ENCODE measurements at regions not wholly inside any gene's neighbourhood (a gene's known extent, or its start where the extent isn't known, plus 50 kb on each side); places are given as distances from the start of the nearest gene placed in this dataset.

DNA sequence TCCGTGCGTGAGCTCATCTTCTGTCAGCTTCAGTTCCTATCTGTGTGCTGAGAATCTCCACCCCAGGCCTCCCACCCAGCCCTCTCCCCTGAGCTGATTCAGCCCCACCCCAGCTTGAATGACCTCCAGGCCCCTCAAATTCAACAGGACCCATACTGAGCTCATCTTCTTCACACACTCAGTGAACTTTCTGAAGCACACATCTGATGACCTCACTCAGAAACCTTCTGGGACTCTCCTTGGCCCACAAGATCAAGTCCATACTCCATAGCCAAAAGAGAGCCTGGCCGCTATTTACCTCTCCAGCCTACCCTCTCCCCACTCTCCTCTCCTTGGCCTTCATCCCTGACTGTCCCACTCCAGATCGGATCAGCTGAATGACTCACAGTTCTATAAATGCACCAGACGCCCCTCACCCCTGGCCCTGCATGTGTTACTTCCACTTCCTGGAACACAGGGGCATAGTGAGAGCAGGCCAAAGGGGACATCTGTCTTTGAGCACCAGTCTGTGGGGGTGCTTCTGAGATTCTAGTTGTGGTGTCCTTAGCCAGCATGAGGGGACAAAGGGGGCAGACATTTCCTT is 62.5 kb downstream of the PJA1 start:
- TF ChIP-seq, protein P1, sequence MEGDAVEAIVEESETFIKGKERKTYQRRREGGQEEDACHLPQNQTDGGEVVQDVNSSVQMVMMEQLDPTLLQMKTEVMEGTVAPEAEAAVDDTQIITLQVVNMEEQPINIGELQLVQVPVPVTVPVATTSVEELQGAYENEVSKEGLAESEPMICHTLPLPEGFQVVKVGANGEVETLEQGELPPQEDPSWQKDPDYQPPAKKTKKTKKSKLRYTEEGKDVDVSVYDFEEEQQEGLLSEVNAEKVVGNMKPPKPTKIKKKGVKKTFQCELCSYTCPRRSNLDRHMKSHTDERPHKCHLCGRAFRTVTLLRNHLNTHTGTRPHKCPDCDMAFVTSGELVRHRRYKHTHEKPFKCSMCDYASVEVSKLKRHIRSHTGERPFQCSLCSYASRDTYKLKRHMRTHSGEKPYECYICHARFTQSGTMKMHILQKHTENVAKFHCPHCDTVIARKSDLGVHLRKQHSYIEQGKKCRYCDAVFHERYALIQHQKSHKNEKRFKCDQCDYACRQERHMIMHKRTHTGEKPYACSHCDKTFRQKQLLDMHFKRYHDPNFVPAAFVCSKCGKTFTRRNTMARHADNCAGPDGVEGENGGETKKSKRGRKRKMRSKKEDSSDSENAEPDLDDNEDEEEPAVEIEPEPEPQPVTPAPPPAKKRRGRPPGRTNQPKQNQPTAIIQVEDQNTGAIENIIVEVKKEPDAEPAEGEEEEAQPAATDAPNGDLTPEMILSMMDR (IDR thresholded peaks at IDR 0.05; ENCODE audit: extremely low read depth, missing control alignments) = no peak

DNA sequence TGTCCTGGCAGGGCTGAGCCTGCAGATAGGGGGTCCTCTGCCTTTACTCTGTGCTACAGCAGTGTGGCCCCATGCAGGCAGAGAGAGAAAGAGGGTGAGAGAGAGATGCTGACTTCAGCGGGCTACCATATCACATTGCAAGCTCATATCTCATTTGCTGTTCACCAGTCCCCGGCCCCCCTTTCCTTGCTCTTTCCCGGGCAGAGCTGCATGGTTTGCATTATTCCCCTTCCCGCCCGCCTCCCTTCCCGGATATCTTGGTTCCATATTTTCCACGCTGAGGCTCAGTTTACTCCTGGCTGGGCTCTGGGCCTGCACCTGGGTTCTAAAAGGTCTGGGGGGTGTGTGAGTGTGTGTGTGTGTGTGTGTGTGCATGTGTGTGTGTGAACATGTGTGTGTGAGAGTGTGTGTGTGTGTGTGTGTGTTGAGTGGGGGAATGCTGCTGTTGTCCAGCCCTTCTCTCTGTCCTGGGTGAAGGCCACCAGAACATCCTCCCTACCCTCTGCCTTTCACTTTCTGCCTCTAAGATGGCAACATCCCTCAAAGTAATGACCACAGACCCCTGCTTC is 63.5 kb downstream of the PJA1 start:
- TF ChIP-seq, protein P1 (IDR thresholded peaks at IDR 0.05; ENCODE audit: extremely low read depth, missing control alignments) = no peak
- no peak for DNase-seq (ENCODE audit: low spot score)

More for the DNA sequence above, 62.5 kb downstream of the PJA1 start:
- no peak for DNase-seq (ENCODE audit: low spot score)

DNA sequence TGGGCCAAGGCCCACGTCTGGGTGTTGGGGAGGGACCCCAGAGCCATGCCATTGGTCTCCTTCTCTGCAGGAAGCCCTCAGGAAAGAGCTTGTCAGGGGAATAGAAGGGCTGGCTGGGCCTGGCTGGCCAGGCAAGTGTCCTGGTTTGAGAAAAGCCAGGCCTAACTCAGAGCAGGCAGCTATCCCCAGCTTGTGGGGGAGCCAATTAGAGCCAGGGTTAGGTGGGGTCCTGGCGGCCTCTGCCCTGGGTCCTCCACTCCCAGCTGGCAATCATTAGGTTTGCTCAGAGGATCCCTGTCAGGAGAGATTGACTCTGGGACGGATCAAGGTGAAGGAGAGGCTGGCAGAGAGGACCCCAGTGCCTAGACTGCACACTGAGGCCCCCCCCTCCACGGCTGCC is 64.8 kb downstream of the PJA1 start:
- TF ChIP-seq, protein P1 (IDR thresholded peaks at IDR 0.05; ENCODE audit: extremely low read depth, missing control alignments) = no peak
- no peak for DNase-seq (ENCODE audit: low spot score)

DNA sequence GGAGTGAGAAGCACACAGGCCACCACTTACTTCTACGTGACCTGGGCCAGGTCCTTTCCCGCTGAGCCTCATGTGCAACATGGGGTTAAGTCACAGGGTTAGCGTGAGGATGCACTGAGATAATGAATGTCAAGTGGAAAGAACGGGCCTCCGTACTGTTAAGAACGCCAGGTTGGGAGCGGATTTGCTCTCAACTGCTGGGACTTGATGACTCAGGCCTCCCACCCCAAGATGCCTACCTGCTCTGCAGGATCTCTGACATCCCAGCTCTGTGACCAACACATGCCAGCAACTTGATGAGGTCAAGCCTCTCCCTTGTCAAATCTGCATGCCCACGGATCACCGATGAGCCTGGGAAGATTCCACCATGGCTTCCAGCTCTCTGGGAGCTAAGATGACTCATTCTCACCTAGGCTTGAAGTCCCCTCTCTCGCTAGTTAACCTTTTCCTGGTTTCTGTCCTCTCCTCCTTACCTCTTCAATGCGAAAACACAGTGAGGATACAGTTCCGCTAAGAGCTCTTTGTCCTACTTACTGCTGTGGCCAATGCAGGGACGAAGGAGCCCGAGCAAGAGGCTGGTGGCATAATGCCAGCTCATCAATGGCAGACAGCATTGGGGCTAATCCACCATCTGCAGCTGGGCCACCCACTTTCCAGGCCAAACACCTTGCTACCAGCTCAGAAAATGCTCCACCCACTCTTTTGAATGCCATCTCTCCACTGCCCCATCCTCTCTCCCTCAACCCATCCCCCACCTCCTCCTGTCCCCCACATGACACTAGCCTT is 67.6 kb downstream of the PJA1 start:
- no peak for DNase-seq (ENCODE audit: low spot score)
- TF ChIP-seq, protein P1 (IDR thresholded peaks at IDR 0.05; ENCODE audit: extremely low read depth, missing control alignments) = no peak

DNA sequence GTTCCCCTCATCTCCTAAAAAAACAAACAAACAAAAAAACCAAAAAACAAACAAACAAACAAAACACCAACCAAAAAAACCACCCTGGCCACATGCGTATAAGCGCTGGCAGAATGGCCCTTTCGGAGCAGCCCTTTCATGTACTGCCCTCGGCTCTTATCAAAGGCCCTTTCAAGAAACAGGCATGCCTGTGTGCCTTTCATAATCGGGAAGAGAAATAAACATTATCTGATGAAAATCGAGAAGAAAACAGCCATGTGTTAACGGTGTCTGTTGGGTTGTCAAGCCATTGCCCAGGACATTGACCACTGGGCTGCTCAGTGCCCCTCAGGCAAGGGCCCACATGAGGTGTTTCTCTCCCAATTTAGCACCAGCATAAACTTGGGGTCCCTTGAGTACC is 68.3 kb downstream of the PJA1 start:
- DNase-seq (ENCODE audit: low spot score) = no peak
- TF ChIP-seq, protein P1 (IDR thresholded peaks at IDR 0.05; ENCODE audit: extremely low read depth, missing control alignments) = no peak

DNA sequence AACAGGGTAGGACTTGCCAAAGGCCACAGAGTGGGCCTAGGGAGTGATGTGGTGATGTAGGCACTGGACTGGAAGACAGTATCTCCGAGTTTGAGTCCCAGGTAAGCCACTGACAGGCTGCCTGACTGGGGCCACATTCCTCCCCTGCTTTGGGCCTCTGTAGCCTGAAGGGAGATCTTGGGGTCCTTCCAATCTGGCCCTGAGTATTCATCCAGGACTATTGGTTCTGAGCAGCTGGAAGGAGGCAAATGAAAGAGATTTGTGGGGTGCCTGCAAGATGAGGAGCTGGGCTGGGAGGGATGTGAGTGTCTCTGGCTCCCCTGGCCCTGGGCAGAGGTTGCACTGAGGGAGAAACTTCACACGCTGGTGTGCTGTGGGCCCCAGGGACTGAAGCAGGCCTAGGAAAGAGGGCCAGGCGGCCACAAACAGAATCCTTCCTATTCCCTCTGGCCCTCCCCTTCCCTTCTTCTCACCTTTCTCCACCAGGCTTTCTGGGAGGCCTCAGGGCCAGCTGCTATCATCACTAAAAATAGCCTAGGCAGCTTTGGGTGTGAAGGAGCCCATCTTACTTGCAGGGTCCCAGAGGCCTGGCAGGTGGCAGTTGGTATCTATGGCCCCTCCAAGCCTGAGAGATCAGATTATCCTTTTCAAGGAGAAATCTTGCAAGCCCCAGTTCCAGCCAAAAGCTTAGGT is 70.1 kb downstream of the PJA1 start:
- TF ChIP-seq, protein P1 (IDR thresholded peaks at IDR 0.05; ENCODE audit: extremely low read depth, missing control alignments) = no peak

More for the DNA sequence above, 70.1 kb downstream of the PJA1 start:
- DNase-seq (ENCODE audit: low spot score) = no peak

All from GM20000 (cell line).